ENCODE measurements at regions not wholly inside any gene's neighbourhood (a gene's known extent, or its start where the extent isn't known, plus 50 kb on each side); places are given as distances from the start of the nearest gene placed in this dataset.

GRCh38 chr3:170721563-170721962, 135.7 kb upstream of the SLC7A14 start:
- no peak for TF ChIP-seq CTCF (IDR thresholded peaks at IDR 0.05; ENCODE audit: low read depth, low read length)
- Histone ChIP-seq H3K9me3 (ENCODE audit: low read depth) (no peaks in the 10 kb centered on the region), H3K27me3 (no peaks in the 10 kb centered on the region), H3K27ac (no peak overlapping the region), H3K36me3 (no peaks in the 10 kb centered on the region), H3K4me3 (no peak overlapping the region), H3K4me1 (ENCODE audit: low read depth) (no peaks in the 10 kb centered on the region)
- no peak for DNase-seq (ENCODE audit: low read depth in 1 of 2, low spot score in 1 of 2)

- Histone ChIP-seq H3K36me3 (no peaks in the 10 kb centered on the region), H3K4me1 (ENCODE audit: low read depth) (no peaks in the 10 kb centered on the region)
- DNase-seq (ENCODE audit: low read depth in 1 of 2, low spot score in 1 of 2) = no peak
Observed at GRCh38 chr3:170719300-170719699, 133.4 kb upstream of the SLC7A14 start.

GRCh38 chr3:170718848-170719247, 133.0 kb upstream of the SLC7A14 start:
- no peaks in the 10 kb centered on the region for H3K4me1 ChIP-seq (ENCODE audit: low read depth)
- H3K4me3 ChIP-seq = no peak overlapping the region
- no peak for DNase-seq (ENCODE audit: low read depth in 1 of 2, low spot score in 1 of 2)
- no peaks in the 10 kb centered on the region for H3K36me3 ChIP-seq
- TF ChIP-seq CTCF (IDR thresholded peaks at IDR 0.05; ENCODE audit: low read depth, low read length) = no peak
- no peaks in the 10 kb centered on the region for H3K9me3 ChIP-seq (ENCODE audit: low read depth)
- H3K27me3 ChIP-seq = no peaks in the 10 kb centered on the region
- no peak overlapping the region for H3K27ac ChIP-seq

More at GRCh38 chr3:170719300-170719699, 133.4 kb upstream of the SLC7A14 start:
- Histone ChIP-seq H3K4me3 (no peak overlapping the region), H3K27me3 (no peaks in the 10 kb centered on the region), H3K27ac (no peak overlapping the region), H3K9me3 (ENCODE audit: low read depth) (no peaks in the 10 kb centered on the region)
- no peak for TF ChIP-seq CTCF (IDR thresholded peaks at IDR 0.05; ENCODE audit: low read depth, low read length)

GRCh38 chr3:170717410-170718402, 131.8 kb upstream of the SLC7A14 start:
- TF ChIP-seq CTCF (IDR thresholded peaks at IDR 0.05; ENCODE audit: low read depth, low read length) = no peak
- no peaks in the 10 kb centered on the region for H3K9me3 ChIP-seq (ENCODE audit: low read depth)
- H3K4me3 ChIP-seq = no peak overlapping the region
- no peak overlapping the region for H3K27ac ChIP-seq
- peak in 1 of 2 donors; percentile 84 for DNase-seq (ENCODE audit: low read depth in 1 of 2, low spot score in 1 of 2)
- no peaks in the 10 kb centered on the region for H3K27me3 ChIP-seq
- H3K36me3 ChIP-seq = no peaks in the 10 kb centered on the region
- no peaks in the 10 kb centered on the region for H3K4me1 ChIP-seq (ENCODE audit: low read depth)

GRCh38 chr3:170716172-170716805, 130.4 kb upstream of the SLC7A14 start:
- Histone ChIP-seq H3K9me3 (ENCODE audit: low read depth) (no peaks in the 10 kb centered on the region), H3K4me1 (ENCODE audit: low read depth) (no peaks in the 10 kb centered on the region), H3K27ac (no peak overlapping the region), H3K36me3 (no peaks in the 10 kb centered on the region), H3K27me3 (no peaks in the 10 kb centered on the region), H3K4me3 (no peak overlapping the region)
- no peak for TF ChIP-seq CTCF (IDR thresholded peaks at IDR 0.05; ENCODE audit: low read depth, low read length)
- no peak for DNase-seq (ENCODE audit: low read depth in 1 of 2, low spot score in 1 of 2)

All from cardiac muscle cell (in vitro differentiated cells and primary cell).